DND-41 (cell line): ENCODE measurements at regions not wholly inside any gene's neighbourhood (a gene's known extent, or its start where the extent isn't known, plus 50 kb on each side); places are given as distances from the start of the nearest gene placed in this dataset.

ENCODE experiments used
- ATAC-seq: fragments of 200-7000 bp; cut with Tn5 transposase; 3 replicates; pipeline ENCODE4 v1.9.1; 2021; ENCODE audit warnings: low read depth; ENCODE audit not compliant: insufficient read depth
- DNase-seq: peaks from one replicate; pipeline ENCODE4 v3.0.0-alpha.2; 2020
- H2AFZ ChIP-seq: 2 replicates; pipeline ENCODE4 v1.6.0; 2012; ENCODE audit warnings: low read depth, low read length
- H3K27ac ChIP-seq: 2 replicates; pipeline ENCODE4 v1.5.1; 2012; ENCODE audit warnings: low read length, inconsistent platforms
- H3K27me3 ChIP-seq: fragments of 200-600 bp; sonication (generic); 2 replicates; pipeline ENCODE4 v1.6.0; 2012; ENCODE audit warnings: low read length, mild to moderate bottlenecking, inconsistent platforms; ENCODE audit not compliant: insufficient read depth, poor library complexity
- H3K36me3 ChIP-seq: 2 replicates; pipeline ENCODE4 v1.5.1; 2012; ENCODE audit warnings: low read length, inconsistent platforms; ENCODE audit not compliant: insufficient read depth
- H3K4me1 ChIP-seq: 2 replicates; pipeline ENCODE4 v1.5.1; 2012; ENCODE audit warnings: mild to moderate bottlenecking, low read length; ENCODE audit not compliant: insufficient read depth
- H3K4me2 ChIP-seq: 2 replicates; pipeline ENCODE4 v1.6.0; 2012; ENCODE audit warnings: mild to moderate bottlenecking, moderate library complexity, low read length, inconsistent platforms; ENCODE audit not compliant: insufficient read depth
- H3K4me3 ChIP-seq, 2 experiments: fragments of 200-600 bp in 1 of 2; shearing (Covaris generic) in 1 of 2; 2 replicates each; pipeline ENCODE4 v1.5.1; 2012 to 2016; ENCODE audit warnings: inconsistent platforms in 2 of 2, low read length in 2 of 2, mild to moderate bottlenecking in 2 of 2, low read depth in 1 of 2, moderate library complexity in 1 of 2
- H3K79me2 ChIP-seq: 2 replicates; pipeline ENCODE4 v1.6.0; 2012; ENCODE audit warnings: low read length, inconsistent platforms; ENCODE audit not compliant: insufficient read depth
- H3K9ac ChIP-seq: 2 replicates; pipeline ENCODE4 v1.6.0; 2012; ENCODE audit warnings: low read depth, mild to moderate bottlenecking, inconsistent platforms, low read length, moderate library complexity
- H3K9me3 ChIP-seq: 2 replicates; pipeline ENCODE4 v1.5.1; 2012; ENCODE audit warnings: low read length, moderate library complexity, mild to moderate bottlenecking, inconsistent platforms; ENCODE audit not compliant: insufficient read depth, severe bottlenecking
- H4K20me1 ChIP-seq: 2 replicates; pipeline ENCODE4 v1.6.0; 2012; ENCODE audit warnings: low read length; ENCODE audit not compliant: insufficient read depth
- CTCF ChIP-seq: IDR thresholded peaks from 2 replicates; pipeline ENCODE4 v1.5.1; 2012; ENCODE audit warnings: borderline replicate concordance, low read length, moderate library complexity, mild to moderate bottlenecking; ENCODE audit not compliant: poor library complexity, severe bottlenecking; ENCODE audit errors: extremely low read depth
- EZH2 ChIP-seq: IDR thresholded peaks from 3 replicates; pipeline ENCODE4 v1.6.1; 2012; ENCODE audit warnings: borderline replicate concordance, low read depth, mild to moderate bottlenecking, moderate library complexity, low read length, inconsistent platforms; ENCODE audit not compliant: severe bottlenecking

DNA sequence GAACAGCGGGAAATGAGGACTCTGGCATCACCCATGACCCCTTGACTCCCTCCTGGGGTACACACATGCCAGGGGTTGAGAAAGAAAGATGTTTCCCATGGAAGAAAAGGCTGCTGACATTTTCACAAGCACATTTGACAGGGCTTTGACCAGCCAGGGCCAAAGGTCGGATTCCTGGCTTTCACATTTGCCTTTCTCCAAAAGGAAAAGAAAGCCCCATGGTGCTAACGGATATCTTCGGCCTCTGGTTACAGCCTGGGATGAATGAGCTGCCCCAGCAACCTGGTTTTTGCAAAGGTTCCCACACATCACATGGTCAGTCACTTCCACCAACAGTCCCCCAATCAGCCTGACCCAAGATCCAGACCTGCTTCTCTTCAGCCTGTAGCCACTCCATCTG lies 478.2 kb upstream of the CDH11 start:
- no peak for DNase-seq
- Histone ChIP-seq H4K20me1 (no peaks in the 10 kb centered on the region), H3K79me2 (no peaks in the 10 kb centered on the region), H3K4me2 (no peak overlapping the region), H2AFZ (no peak overlapping the region), H3K4me3 (no peak overlapping the region), H3K4me1 (no peaks in the 10 kb centered on the region), H3K27me3 (no peaks in the 10 kb centered on the region), H3K36me3 (no peaks in the 10 kb centered on the region), H3K9me3 (no peaks in the 10 kb centered on the region), H3K27ac (no peak overlapping the region), H3K9ac (no peak overlapping the region)
- no peak for ATAC-seq
- TF ChIP-seq EZH2 = no peak
- no peak for TF ChIP-seq CTCF

DNA sequence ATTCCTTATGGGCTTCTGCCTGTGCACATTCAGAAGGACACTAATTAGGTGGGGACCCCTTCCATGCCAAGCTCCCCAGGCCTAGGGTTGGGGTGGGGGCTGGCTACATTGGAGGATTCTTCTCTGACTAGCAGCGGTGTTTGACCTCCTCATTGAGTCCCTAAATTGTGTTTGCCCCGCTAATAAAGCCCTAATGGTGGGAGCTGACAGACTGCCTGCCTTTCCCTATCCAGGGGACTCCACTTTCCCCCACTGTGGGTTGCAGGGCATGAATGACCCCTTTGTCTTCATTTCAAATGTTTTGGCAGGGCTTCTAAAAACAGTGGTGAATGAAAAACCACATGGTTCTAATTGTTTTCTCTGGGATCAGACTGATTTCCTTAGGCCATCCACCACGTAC lies 476.8 kb upstream of the CDH11 start:
- DNase-seq (no peak), ATAC-seq (no peak)
- no peak overlapping the region for H3K9ac ChIP-seq
- H3K27ac ChIP-seq = no peak overlapping the region
- TF ChIP-seq EZH2 (no peak), CTCF (no peak)
- no peaks in the 10 kb centered on the region for H3K79me2 ChIP-seq
- no peaks in the 10 kb centered on the region for H3K9me3 ChIP-seq
- H4K20me1 ChIP-seq = no peaks in the 10 kb centered on the region
- H3K4me2 ChIP-seq = no peak overlapping the region
- H3K4me1 ChIP-seq = no peaks in the 10 kb centered on the region
- H2AFZ ChIP-seq = no peak overlapping the region
- H3K27me3 ChIP-seq = no peaks in the 10 kb centered on the region
- H3K4me3 ChIP-seq = no peak overlapping the region
- H3K36me3 ChIP-seq = no peaks in the 10 kb centered on the region

GRCh38 chr16:65583498-65583897 lies 461.6 kb upstream of the CDH11 start:
- Histone ChIP-seq H3K27ac (no peak overlapping the region), H2AFZ (no peak overlapping the region), H3K79me2 (no peaks in the 10 kb centered on the region), H3K9ac (no peak overlapping the region), H3K9me3 (no peaks in the 10 kb centered on the region), H3K4me2 (no peak overlapping the region), H3K4me3 (no peak overlapping the region), H3K4me1 (no peaks in the 10 kb centered on the region), H3K27me3 (no peaks in the 10 kb centered on the region), H3K36me3 (no peaks in the 10 kb centered on the region), H4K20me1 (no peaks in the 10 kb centered on the region)
- TF ChIP-seq EZH2 = no peak
- TF ChIP-seq CTCF = no peak
- ATAC-seq (no peak), DNase-seq (no peak)

DNA sequence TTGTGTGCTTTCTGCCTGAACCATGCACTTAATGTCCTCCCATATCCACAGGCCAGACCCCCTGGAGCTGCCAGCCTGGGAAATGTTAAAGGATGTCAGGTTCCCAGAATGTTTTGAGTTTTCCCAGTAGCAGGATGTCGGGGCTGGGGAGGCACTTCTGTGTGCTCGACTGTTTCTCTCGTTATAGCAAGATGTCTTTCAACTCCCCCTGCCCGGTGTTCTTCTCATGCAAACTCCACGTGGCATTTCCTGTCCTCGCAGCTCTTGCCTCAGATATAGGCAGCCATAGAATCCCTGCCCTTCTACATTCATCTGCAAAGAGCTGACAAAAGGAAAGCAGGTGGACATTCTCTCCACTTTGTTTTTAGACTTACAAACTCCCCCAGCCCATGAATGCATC lies 457.2 kb upstream of the CDH11 start:
- Histone ChIP-seq H3K9ac (no peak overlapping the region), H3K9me3 (no peaks in the 10 kb centered on the region), H3K4me1 (no peaks in the 10 kb centered on the region), H3K4me3 (no peak overlapping the region), H3K36me3 (no peaks in the 10 kb centered on the region), H3K27ac (no peak overlapping the region), H4K20me1 (no peaks in the 10 kb centered on the region), H2AFZ (no peak overlapping the region), H3K79me2 (no peaks in the 10 kb centered on the region), H3K27me3 (no peaks in the 10 kb centered on the region), H3K4me2 (no peak overlapping the region)
- DNase-seq = no peak
- no peak for ATAC-seq
- TF ChIP-seq EZH2 (no peak), CTCF (no peak)
